Thymus (tissue), 11 donors: ENCODE measurements at regions not wholly inside any gene's neighbourhood (a gene's known extent, or its start where the extent isn't known, plus 50 kb on each side); places are given as distances from the start of the nearest gene placed in this dataset.

Source experiments
- DNase-seq, 9 donors: peaks; one replicate each; pipeline ENCODE4 v3.0.0-alpha.2; 2013; ENCODE audit warnings: low spot score in 9 of 9, low read depth in 6 of 9, missing footprints in 1 of 9
- H3K27ac ChIP-seq, 2 donors: one replicate each; pipeline ENCODE4 v1.5.1; 2013; ENCODE audit warnings: control low read depth in 1 of 2, low read depth in 1 of 2, low read length in 1 of 2, mild to moderate bottlenecking in 1 of 2, moderate library complexity in 1 of 2
- H3K27me3 ChIP-seq, 2 donors: one replicate each; pipeline ENCODE4 v1.5.1; 2013; ENCODE audit warnings: low read length in 1 of 2; ENCODE audit not compliant: control insufficient read depth in 2 of 2, insufficient read depth in 1 of 2
- H3K36me3 ChIP-seq, 2 donors: one replicate each; pipeline ENCODE4 v1.5.1; 2013; ENCODE audit warnings: low read length in 1 of 2, mild to moderate bottlenecking in 1 of 2, moderate library complexity in 1 of 2; ENCODE audit not compliant: control insufficient read depth in 2 of 2, insufficient read depth in 2 of 2
- H3K4me1 ChIP-seq, 2 donors: one replicate each; pipeline ENCODE4 v1.5.1; 2013; ENCODE audit warnings: low read length in 2 of 2; ENCODE audit not compliant: control insufficient read depth in 2 of 2, insufficient read depth in 2 of 2
- H3K4me3 ChIP-seq, 2 donors: one replicate each; pipeline ENCODE4 v1.5.1; 2013; ENCODE audit warnings: low read length in 2 of 2, control low read depth in 1 of 2, mild to moderate bottlenecking in 1 of 2
- H3K9me3 ChIP-seq, 2 donors: one replicate each; pipeline ENCODE4 v1.5.1; 2013; ENCODE audit warnings: low read length in 1 of 2, mild to moderate bottlenecking in 1 of 2; ENCODE audit not compliant: control insufficient read depth in 2 of 2, insufficient read depth in 1 of 2
- WGBS: extraction: QIAGEN DNeasy Blood & Tissue Kit; methylation state at CpG from one replicate; pipeline ENCODE4 v1.1.7; 2013; 5-methylcytosine and 5-hydroxymethylcytosine counted together
- donor health status: healthy.

GRCh38 chr2:207444756-207445155 lies 85.0 kb upstream of the CREB1 start:
- Histone ChIP-seq H3K27ac (no peak overlapping the region), H3K27me3 (no peaks in the 10 kb centered on the region), H3K9me3 (no peaks in the 10 kb centered on the region), H3K4me1 (no peaks in the 10 kb centered on the region), H3K36me3 (no peaks in the 10 kb centered on the region), H3K4me3 (no peak overlapping the region)
- WGBS, result 94% methylated on average over 4 of the region's 4 CpGs
- no peak for DNase-seq

- Histone ChIP-seq H3K27ac (no peak overlapping the region), H3K36me3 (no peaks in the 10 kb centered on the region), H3K4me1 (no peaks in the 10 kb centered on the region), H3K27me3 (no peaks in the 10 kb centered on the region), H3K9me3 (no peaks in the 10 kb centered on the region), H3K4me3 (no peak overlapping the region)
- 84% methylated on average over 6 of the region's 6 CpGs for WGBS
- DNase-seq, result no peak
Observed at GRCh38 chr2:207446653-207447052, 83.1 kb upstream of the CREB1 start.

- Histone ChIP-seq H3K27ac (no peak overlapping the region), H3K36me3 (no peaks in the 10 kb centered on the region), H3K4me1 (no peaks in the 10 kb centered on the region), H3K9me3 (no peaks in the 10 kb centered on the region), H3K27me3 (no peaks in the 10 kb centered on the region), H3K4me3 (no peak overlapping the region)
- no peak for DNase-seq
- 100% methylated on average over 1 of the region's 1 CpG for WGBS
Observed at GRCh38 chr2:207448006-207448405, 81.8 kb upstream of the CREB1 start.

- WGBS, result 95% methylated on average over 1 of the region's 1 CpG
- no peak for DNase-seq
Observed at GRCh38 chr2:207449642-207450165, 80.1 kb upstream of the CREB1 start.

GRCh38 chr2:207450186-207450585 lies 79.6 kb upstream of the CREB1 start:
- H3K27ac ChIP-seq, result no peak overlapping the region
- H3K36me3 ChIP-seq, result no peaks in the 10 kb centered on the region
- 92% methylated on average over 1 of the region's 1 CpG for WGBS
- no peak overlapping the region for H3K4me3 ChIP-seq
- DNase-seq, result no peak
- no peaks in the 10 kb centered on the region for H3K27me3 ChIP-seq
- no peaks in the 10 kb centered on the region for H3K4me1 ChIP-seq
- H3K9me3 ChIP-seq, result no peaks in the 10 kb centered on the region

More at GRCh38 chr2:207449642-207450165, 80.1 kb upstream of the CREB1 start:
- no peaks in the 10 kb centered on the region for H3K9me3 ChIP-seq
- H3K27me3 ChIP-seq, result no peaks in the 10 kb centered on the region
- H3K4me1 ChIP-seq, result no peaks in the 10 kb centered on the region
- H3K27ac ChIP-seq, result no peak overlapping the region
- H3K36me3 ChIP-seq, result no peaks in the 10 kb centered on the region
- H3K4me3 ChIP-seq, result no peak overlapping the region

- DNase-seq, result no peak
- Histone ChIP-seq H3K4me3 (no peak overlapping the region), H3K4me1 (peaks cover 0 to 2% of the 10 kb centered on the region in 2 donors), H3K36me3 (no peaks in the 10 kb centered on the region), H3K9me3 (no peaks in the 10 kb centered on the region), H3K27me3 (no peaks in the 10 kb centered on the region), H3K27ac (no peak overlapping the region)
- 96% methylated on average over 5 of the region's 5 CpGs for WGBS
Observed at GRCh38 chr2:207458582-207458981, 71.2 kb upstream of the CREB1 start.

GRCh38 chr2:207459990-207460757 lies 69.6 kb upstream of the CREB1 start:
- peaks cover 0 to 2% of the 10 kb centered on the region in 2 donors for H3K4me1 ChIP-seq
- no peak for DNase-seq
- H3K27ac ChIP-seq, result no peak overlapping the region
- no peak overlapping the region for H3K4me3 ChIP-seq
- WGBS, result 85% methylated on average over 7 of the region's 7 CpGs
- H3K36me3 ChIP-seq, result no peaks in the 10 kb centered on the region
- no peaks in the 10 kb centered on the region for H3K27me3 ChIP-seq
- H3K9me3 ChIP-seq, result no peaks in the 10 kb centered on the region

GRCh38 chr2:207463433-207463832 lies 66.3 kb upstream of the CREB1 start:
- H3K36me3 ChIP-seq, result no peaks in the 10 kb centered on the region
- H3K27me3 ChIP-seq, result no peaks in the 10 kb centered on the region
- no peak overlapping the region for H3K27ac ChIP-seq
- peaks cover 0 to 2% of the 10 kb centered on the region in 2 donors for H3K4me1 ChIP-seq
- no peaks in the 10 kb centered on the region for H3K9me3 ChIP-seq
- no peak for DNase-seq
- WGBS, result 72% methylated on average over 8 of the region's 8 CpGs
- no peak overlapping the region for H3K4me3 ChIP-seq

- Histone ChIP-seq H3K9me3 (no peaks in the 10 kb centered on the region), H3K36me3 (no peaks in the 10 kb centered on the region)
- WGBS, result 92% methylated on average over 10 of the region's 10 CpGs
Observed at GRCh38 chr2:207464007-207464406, 65.8 kb upstream of the CREB1 start.

More at GRCh38 chr2:207464007-207464406, 65.8 kb upstream of the CREB1 start:
- Histone ChIP-seq H3K27me3 (no peaks in the 10 kb centered on the region), H3K4me1 (peaks cover 0 to 2% of the 10 kb centered on the region in 2 donors), H3K4me3 (no peak overlapping the region), H3K27ac (no peak overlapping the region)
- no peak for DNase-seq
